GM18867 (cell line): ENCODE measurements at regions not wholly inside any gene's neighbourhood (a gene's known extent, or its start where the extent isn't known, plus 50 kb on each side); places are given as distances from the start of the nearest gene placed in this dataset.
"Not testable (repeated sequence)": the region's sequence is repeated elsewhere in the genome, so short reads cannot be mapped to it uniquely, and the experiment has no call there.

ENCODE experiments used
- ATAC-seq: cut with Tn5 transposase; IDR thresholded peaks from one replicate; pipeline ENCODE4 v1.9.1; 2021; ENCODE audit warnings: mild to moderate bottlenecking, moderate library complexity; ENCODE audit not compliant: unreplicated experiment

DNA sequence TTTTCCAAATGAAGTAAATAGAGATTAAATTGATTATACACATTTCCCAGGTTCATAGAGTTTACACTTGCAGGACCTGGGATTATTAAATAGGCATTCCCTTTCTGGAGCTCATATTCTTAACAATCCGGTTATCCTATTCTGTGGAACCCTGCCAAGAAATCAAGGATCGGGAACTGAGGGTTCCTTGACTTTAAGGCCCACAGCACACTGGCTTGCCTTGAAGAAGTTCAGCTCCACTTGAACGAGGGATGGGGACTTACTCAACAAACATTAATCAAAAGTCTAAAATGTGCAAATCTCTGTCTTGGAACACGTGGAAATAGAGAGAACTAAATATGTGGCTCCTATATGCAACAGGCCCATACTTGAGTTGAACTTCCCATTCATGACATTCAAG lies 142.3 kb upstream of the RGPD4 start:
- no peak for ATAC-seq

DNA sequence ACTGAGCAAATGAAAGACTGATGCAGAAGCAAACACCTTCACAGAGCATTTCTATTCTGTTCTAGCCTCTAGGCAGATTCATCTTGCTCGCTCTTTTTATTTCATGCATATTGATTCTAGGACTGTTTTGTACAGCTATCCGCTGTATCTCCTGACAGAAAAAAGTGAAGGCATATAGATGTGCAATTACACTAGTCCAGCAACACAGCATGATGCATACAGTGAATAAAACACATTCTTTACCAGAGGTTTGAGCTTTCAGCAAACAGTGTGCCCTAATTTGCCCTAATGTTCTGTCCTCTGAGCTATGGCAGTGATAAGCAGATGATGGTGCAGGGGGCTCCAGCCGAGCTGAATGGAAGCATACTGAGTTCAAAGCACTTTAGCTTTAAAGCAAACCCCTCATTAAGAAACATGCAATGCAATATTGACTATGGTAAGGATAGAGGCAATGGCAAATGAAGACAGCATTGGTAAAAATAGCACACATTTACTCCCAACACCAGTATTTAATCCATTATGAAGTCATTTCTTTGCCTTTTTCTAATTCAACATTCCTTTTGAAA lies 141.2 kb upstream of the RGPD4 start:
- no peak for ATAC-seq

DNA sequence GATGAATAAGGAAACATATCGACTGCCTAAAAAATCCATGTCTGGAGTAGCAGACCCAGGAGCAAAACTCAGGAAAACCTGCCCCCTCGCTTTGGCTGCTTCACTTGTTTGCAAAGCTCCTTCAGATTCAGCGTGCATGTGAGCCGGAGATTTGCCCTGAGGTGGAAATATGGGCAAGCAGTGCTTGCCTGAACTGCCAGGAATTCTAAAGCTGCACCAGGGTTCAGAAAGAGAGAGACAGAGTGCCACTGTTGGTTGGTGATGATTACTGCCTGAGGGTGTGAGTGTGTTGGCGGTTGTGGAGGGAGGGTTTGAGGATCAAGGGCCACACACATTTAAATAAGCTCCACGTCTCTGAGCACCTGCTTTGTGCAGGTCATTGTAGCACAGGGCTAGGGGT lies 139.6 kb upstream of the RGPD4 start:
- no peak for ATAC-seq

DNA sequence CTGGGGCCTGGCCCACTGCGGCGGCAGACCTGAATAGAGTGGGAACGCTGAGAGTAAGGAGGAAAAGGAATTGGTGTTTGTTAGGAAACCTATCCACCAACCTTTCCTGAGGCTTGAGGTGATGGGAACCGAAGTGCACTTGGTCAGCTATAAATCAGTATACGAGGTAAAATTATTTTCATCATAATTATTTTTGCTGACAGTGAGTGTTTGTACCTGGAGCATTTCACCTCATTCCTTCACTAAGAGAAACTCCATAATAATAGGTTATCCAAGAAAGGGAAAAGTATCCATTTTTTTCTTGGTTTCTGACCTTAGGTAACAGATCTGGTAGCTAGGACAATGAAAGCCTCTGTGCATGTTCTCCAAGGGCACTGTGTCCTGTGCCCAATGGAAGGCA lies 138.6 kb upstream of the RGPD4 start:
- ATAC-seq: no peak

DNA sequence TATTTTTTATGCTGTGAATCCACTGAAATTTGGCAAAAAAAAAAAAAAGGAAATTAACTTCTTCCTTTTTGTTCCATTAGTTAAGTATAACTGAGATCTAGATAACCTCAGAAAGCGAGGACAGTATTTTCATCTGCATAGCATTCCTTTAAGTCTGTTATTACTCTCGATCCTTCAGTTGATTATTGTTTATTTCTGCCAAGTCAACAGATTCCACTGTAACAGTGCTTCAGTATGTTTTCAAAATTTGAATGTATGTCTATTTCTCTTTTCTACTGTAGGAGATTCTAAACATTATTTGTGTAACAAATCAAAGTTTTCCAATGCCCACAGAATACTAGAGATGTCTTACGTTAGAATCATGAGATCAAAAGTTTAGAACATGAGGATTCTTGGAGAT lies 133.1 kb upstream of the RGPD4 start:
- no peak for ATAC-seq

DNA sequence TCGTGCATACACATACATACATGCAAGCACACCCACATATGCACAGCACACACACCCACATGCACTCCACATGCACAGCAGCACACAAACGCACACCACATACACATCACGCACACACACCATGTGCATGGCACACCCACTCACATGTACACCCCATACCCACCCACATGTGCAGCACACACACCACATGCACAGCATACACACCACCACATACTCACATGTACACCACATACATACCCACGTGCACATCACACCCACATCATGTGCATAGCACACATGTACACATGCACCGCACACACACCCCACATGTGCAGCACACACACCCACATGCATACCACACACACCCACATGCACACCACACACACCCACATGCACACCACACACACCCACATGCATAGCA lies 132.0 kb upstream of the RGPD4 start:
- ATAC-seq: no peak

DNA sequence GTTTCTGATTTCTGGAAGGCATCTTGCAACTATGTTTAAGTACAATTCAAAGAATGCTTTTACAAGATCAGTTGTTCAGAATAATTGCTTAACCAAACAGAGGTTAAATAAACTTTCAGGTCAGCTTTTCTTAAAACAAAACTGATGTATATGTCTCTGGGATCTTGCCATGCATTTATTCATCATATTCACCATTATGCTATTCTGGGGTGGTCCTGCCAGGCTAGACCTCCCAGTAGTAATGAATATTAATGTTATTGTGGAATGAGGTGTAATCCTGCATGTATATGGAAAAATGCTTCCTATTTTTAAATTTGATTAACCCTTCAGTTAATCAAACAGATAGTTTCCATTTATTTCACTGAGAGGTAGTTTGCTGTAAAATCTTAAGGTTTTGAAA lies 129.3 kb upstream of the RGPD4 start:
- no peak for ATAC-seq

DNA sequence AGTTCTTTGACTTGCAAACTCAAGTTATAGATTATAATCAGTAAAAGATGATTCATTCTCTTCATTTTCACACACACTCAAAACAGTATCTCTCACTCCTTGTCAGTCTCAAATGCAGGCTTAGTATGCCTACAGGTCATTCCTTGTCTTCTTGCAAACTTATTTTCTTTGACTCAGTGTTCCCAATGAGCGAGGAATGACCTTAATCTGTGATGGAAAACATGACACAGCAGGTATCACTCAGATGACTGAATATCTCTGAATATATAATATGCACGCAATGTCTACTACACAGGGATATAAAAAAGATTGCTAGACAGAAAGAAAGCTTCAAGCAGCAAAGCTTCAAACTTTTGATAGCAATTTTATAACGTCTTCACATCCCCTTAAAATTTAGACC lies 127.8 kb upstream of the RGPD4 start:
- ATAC-seq: no peak

DNA sequence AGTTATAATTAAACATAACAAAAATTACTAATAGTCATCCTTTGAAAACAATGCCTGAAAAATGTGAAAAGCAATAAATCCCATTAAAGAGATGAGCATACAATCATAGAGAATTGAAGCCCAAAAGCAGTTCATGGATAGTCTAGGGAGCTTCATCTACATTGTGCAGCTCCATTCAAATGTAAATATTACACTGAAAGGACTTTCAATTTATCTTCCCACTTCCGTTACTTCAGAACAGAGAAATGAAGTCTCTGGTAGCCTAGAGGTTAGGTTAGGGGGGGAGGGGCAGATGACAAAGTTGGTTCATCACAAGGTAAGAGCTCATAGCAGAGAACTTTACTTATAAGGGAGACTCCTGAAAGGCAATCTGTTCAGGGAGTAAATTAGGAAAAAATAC lies 126.6 kb upstream of the RGPD4 start:
- no peak for ATAC-seq

DNA sequence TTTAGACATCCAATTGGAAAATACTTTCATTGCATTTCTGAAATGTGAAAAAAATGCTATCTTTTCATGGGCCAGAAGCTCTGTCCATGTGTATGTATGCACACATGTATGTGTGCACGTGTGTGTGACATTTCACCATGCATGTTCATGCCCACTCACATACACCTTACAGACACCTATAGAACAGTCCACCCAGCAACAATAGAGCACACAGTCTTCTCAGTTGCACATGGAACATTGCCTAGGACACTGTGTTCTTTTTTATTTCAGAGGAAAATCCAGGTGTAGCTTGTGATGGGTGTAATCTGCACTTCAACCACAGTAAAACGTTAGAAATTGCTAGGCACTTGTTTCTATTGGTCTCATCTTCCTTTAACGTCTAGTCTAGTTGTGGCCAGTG lies 114.8 kb upstream of the RGPD4 start:
- ATAC-seq: no peak

DNA sequence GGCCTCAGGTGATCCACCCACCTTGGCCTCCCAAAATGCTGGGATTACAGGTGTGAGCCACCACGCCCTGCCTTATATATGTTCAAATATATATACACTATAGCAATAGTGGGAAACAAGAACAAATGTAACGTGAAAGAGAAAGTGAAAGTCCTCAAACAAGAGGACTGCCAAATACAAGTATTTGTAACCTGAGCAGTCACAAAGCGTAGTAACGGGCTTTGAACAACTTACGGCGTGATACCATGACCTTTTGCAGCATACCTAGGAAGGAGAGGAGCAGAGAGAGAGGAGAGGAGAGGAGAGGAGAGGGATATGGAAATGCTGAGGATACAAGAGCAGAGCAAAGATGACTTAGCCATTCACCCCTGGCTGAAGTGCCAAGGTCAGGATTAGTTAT lies 113.8 kb upstream of the RGPD4 start:
- ATAC-seq: peak; percentile 94

DNA sequence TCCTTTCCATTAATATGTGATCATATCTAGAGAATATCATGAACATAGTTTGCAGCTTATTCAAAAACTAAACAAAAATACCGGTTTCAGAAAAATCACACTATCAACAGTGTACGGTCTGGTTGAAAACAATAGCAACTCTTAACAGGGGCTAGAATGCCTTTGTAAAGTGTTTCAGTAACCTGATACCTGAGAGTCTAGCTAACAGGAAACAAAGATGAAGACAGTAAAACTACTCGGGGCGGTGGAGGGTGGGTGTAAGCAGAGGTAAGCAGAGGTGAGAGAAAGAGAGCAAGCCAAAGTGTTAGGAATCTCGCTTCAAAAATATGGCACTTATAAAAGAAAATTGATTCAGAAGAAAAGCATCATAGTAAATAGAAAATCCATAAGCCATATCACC lies 109.0 kb upstream of the RGPD4 start:
- no peak for ATAC-seq

DNA sequence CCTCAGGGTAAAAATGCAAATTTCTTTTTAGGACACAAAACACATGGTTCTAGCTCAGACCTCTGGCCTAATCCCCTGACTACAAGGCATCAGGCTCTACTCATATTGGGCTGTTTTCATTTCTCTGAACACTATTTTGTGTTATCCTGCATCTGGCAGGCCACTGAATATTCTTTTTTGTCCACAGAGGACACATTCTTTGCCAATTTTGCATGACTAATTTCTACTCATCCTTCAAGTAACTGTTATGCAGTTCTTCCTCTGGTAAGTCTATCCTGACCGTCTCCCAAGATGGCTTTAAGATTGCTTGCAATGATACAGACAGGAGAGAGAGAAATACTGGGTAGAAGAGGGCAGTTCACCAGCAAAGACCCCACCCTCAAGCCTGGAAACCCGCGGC lies 107.6 kb upstream of the RGPD4 start:
- ATAC-seq: no peak

DNA sequence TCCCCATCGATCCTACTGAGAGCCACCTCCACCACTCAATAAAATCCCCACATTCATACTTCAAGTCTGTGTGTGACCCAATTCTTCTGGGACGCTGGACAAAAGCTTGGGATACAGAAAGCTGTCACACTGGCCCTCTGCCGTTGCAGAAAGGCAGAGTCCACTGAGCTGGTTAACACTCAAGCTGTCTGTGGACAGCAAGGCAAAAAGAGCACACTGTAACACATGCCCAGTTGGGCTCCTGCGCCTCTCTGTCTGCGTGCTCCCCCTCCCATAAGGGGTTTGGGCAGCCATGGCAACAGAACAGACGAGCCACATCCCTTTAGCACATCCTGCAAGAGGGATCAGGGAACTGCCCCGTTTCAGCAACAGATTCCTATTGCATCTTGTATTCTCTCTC lies 106.9 kb upstream of the RGPD4 start:
- ATAC-seq: no peak

DNA sequence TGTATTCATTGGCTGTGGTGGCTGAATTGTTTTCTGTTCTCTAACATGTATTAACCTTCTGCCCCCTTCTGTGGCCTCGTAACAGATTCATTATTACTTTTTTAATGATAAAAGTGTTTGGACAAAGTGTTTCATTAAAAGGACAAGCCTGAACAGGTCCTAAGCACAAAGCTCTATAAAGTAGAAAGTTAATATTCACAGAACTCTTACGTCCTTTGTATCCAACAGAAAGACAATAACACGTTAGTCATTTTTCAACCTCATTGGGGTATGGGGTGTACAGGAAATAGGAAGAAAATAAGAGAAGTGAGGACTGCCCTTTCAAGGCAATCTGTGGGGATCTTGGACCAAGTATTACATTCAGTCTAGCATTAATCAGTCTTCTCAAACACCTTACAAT lies 105.5 kb upstream of the RGPD4 start:
- ATAC-seq: no peak

DNA sequence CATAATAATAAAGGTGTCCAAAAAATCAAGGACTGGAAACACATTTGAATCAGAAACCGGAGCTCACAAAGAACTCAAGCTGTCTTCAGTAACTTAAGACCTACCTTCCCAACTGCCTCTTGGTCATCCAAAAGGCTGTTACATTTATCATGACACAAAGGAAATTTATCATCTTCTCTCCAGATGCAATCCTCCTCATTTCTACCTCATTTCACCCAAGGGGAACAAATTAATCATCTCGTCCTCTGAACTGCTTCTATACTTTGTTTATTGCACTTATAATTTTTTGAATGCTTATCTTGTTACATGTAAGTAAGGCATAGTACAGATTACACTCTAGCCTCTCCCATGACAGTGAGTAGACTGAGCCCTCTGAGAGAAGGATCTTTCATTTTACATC lies 105.1 kb upstream of the RGPD4 start:
- no peak for ATAC-seq

DNA sequence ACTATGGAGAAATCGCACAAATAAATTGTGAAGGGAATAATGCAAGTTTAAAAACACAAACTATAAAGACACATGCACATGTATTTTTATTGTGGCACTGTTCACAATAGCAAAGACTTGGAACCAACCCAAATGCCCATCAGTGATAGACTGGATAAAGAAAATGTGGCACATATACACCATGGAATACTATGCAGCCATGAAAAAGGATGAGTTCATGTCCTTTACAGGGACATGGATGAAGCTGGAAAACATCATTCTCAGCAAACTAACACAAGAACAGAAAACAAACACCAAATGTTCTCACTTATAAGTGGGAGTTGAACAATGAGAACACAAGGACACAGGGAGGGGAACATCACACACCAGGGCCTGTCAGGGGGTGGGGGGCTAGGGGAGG lies 100.9 kb upstream of the RGPD4 start:
- ATAC-seq: not testable (repeated sequence)

DNA sequence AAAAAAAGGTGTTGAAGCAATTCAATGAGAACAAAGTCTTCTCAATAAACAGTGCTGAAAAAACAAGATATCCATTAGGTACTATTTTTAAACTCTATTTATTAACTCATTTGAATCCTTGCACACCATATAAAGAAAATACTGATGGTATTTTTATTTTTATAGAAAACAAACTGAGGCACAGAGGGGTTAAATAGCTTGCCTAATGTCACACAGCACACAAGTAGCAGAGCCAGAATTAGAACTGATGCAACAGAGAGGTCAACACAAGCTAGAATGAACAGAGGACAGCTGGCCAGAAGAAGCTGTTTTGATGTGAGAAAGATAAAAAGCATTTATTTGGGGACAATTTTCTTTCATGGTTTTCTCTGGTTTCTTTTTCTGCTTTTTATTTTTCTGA lies 99.4 kb upstream of the RGPD4 start:
- ATAC-seq: no peak

DNA sequence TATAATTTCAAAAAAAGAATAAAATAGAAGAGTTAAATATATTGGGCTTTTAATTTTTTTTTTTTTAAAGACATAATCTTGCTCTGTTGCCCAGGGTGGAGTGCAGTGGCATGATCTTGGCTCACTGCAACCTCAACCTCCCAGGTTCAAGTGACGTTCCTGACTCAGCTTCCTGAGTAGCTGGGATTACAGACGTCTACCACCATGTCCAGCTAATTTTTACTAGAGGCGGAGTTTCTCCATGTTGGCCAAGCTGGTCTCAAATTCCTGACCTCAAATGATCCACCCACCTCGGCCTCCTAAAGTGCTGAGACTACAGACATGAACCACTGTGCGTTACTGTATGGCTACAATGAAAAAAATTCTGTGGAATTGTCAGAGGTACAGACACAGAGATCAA lies 98.1 kb upstream of the RGPD4 start:
- no peak for ATAC-seq

DNA sequence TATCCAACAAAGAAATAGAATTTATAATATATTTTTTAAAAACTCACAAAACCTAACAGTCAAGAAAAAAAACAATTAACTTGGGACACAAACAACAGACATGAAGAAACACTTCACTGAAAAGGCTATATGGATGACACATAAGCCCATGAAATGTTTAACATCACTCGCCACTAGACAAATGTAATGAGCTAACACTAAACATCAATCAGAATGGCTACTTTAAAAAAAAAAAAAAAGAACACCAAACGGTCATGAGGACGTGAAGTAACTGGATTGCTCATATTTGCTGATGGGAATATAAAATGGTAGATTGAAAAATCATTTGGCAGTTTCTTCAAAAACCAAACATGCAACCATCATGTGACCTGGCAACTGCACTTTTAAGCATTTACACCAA lies 97.3 kb upstream of the RGPD4 start:
- no peak for ATAC-seq

DNA sequence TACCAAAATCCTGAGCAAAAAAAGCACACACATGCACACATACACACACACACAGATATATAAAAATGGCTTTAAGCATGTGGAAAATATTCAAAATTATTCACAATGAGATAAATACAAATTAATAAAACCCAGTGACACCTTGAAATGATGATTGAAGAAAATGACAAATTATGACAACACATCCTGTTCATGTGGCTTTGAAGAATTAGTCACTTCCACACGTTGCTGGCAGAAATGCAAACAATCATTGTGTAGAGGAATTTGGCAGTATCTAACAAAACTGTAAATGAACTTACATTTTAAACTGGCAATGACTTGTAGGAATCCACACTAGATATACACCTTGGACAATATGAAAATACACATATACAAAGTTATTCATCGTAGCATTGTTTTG lies 95.8 kb upstream of the RGPD4 start:
- ATAC-seq: no peak

DNA sequence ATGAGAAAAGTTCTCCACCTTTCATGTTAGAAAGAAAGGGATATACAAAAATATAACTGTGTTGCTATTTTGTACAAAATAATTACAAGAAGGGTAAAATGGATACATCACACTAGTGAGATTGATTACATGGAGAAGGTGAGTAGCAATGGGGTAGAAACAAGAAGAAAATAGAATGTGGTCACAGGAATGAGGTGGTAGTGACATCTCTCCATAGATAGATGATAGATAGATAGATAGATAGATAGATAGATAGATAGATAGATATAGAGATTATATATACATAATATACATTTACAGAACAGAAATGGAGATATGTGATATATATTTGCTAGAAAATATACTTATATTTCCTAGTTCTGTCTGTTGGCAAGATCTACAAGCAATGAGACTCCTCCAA lies 95.3 kb upstream of the RGPD4 start:
- ATAC-seq: no peak

DNA sequence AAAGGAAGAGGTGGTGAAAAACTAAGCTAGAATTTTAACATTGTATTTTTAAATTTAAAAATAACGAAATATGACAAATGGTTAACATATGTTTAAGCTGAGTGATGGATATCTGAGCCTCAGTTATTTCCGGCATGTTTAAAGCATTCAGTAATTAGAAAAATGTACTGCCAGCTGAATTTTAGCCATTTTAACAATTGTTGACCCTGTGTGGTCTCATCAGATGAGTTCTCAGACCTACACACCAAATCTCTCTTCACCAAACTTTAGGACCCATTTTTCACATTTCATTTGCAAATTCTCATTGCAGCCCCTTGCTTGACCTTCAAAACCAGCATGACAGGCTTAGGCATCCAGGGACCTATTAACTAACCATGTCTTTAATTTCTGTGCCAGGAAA lies 91.5 kb upstream of the RGPD4 start:
- ATAC-seq: no peak

DNA sequence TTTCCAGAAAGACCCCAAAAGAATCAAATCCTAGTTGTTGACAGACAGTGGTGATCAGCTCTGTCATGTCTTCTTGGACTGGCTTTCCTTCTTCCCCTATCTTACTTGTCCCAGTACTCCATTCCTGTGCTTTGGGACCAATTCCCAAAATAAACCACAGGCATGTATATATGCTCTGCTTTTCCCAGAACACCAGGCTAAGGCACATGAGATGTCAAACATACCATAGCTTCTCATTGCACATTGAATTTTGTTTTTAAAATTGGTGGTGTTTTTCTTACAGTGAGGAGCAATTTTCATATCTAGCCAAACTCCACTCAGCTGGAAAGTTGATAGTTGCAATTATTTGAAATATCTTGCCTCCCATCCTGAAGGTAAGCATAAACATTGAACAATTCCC lies 88.9 kb upstream of the RGPD4 start:
- ATAC-seq: no peak
